Kidney (tissue), 13 donors: ENCODE measurements at regions not wholly inside any gene's neighbourhood (a gene's known extent, or its start where the extent isn't known, plus 50 kb on each side); places are given as distances from the start of the nearest gene placed in this dataset.

Source experiments
- DNase-seq, 5 donors: peaks; one replicate each; pipeline ENCODE4 v3.0.0-alpha.2; 2013 to 2020
- FAIRE-seq: peaks from 2 replicates; lab custom pipeline; 2012; peaks lifted over from hg19 to GRCh38; lab: Jason Lieb, UNC
- H3K27ac ChIP-seq, 2 donors: one replicate each; pipeline ENCODE4 v1.7.0; 2013; ENCODE audit warnings: low read depth in 2 of 2, low read length in 2 of 2, inconsistent platforms in 1 of 2
- H3K27me3 ChIP-seq: one replicate; pipeline ENCODE4 v1.7.1; 2013; ENCODE audit warnings: low read length, inconsistent platforms; ENCODE audit not compliant: control insufficient read depth, insufficient read depth
- H3K36me3 ChIP-seq, 3 donors: one replicate each; pipeline versions ENCODE4 v1.7.0 to v1.7.1; 2013; ENCODE audit warnings: low read length in 3 of 3, control low read depth in 1 of 3, inconsistent platforms in 1 of 3; ENCODE audit not compliant: insufficient read depth in 3 of 3, control insufficient read depth in 2 of 3
- H3K4me1 ChIP-seq, 3 donors: one replicate each; pipeline versions ENCODE4 v1.7.0 to v1.7.1; 2013; ENCODE audit warnings: low read length in 3 of 3, inconsistent platforms in 1 of 3, low read depth in 1 of 3; ENCODE audit not compliant: control insufficient read depth in 2 of 3, insufficient read depth in 2 of 3
- H3K4me3 ChIP-seq, 3 donors: one replicate each; pipeline versions ENCODE4 v1.7.0 to v1.8.1; 2013; ENCODE audit warnings: low read length in 3 of 3, control low read depth in 1 of 3, inconsistent platforms in 1 of 3
- H3K9ac ChIP-seq, 3 donors: one replicate each; pipeline versions ENCODE4 v1.7.0 to v1.7.1; 2013; ENCODE audit warnings: low read length in 3 of 3, control low read depth in 1 of 3, inconsistent platforms in 1 of 3
- H3K9me3 ChIP-seq, 3 donors: one replicate each; pipeline versions ENCODE4 v1.7.0 to v1.7.1; 2013; ENCODE audit warnings: low read length in 3 of 3, control low read depth in 1 of 3, inconsistent platforms in 1 of 3; ENCODE audit not compliant: control insufficient read depth in 2 of 3, insufficient read depth in 1 of 3
- CTCF ChIP-seq: IDR thresholded peaks from 3 replicates; pipeline ENCODE4 v1.5.1; 2012; ENCODE audit warnings: mild to moderate bottlenecking, moderate library complexity, borderline replicate concordance; ENCODE audit not compliant: insufficient read depth; ENCODE audit errors: extremely low read depth
- intact Hi-C: fragments of 100-400 bp; cut with DNase I; formaldehyde crosslinking; loops from one replicate; pipeline ENCODE4 v1.11.1; 2022
- donor health status: control.
- donor health status: control.
- donor health status: control.
- donor health status: control.
- donor health status: control.
- donor health status: DM: yes; HTN: yes; CAD: no.
- donor health status: Normal renal cell carcinoma (clear cell type).

GRCh38 chr5:118533923-118534322 lies 454.4 kb downstream of the DTWD2 start:
- Histone ChIP-seq H3K36me3 (no peaks in the 10 kb centered on the region), H3K9ac (no peak overlapping the region), H3K9me3 (no peaks in the 10 kb centered on the region), H3K4me3 (no peak overlapping the region), H3K4me1 (no peaks in the 10 kb centered on the region), H3K27me3 (no peaks in the 10 kb centered on the region), H3K27ac (no peak overlapping the region)
- TF ChIP-seq CTCF: no peak
- DNase-seq (no peak), FAIRE-seq (no peak)
- intact Hi-C loops: no loop called here

DNA sequence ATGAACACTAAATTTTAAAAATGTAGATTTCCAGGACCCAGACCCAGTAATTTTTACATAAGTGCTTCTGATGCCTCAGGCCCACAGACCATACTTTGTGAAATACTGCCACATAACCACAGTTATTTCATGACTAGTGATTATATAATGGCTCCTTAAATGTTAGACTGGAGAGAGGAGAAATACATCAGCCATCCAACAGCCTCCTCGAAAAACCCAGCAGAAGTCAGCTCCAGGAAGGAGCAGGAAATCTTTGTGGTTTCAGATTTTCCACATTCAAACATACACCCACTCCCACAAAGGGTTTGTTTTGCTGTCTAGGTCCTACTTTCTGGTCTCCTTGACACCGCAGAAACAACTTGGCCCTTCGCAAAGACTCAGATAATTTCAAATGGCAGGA lies 455.2 kb downstream of the DTWD2 start:
- Histone ChIP-seq H3K9ac (no peak overlapping the region), H3K27ac (no peak overlapping the region), H3K4me3 (no peak overlapping the region), H3K36me3 (no peaks in the 10 kb centered on the region), H3K27me3 (no peaks in the 10 kb centered on the region), H3K9me3 (no peaks in the 10 kb centered on the region), H3K4me1 (no peaks in the 10 kb centered on the region)
- no peak for TF ChIP-seq CTCF
- intact Hi-C loops: no loop called here
- FAIRE-seq (no peak), DNase-seq (no peak)

DNA sequence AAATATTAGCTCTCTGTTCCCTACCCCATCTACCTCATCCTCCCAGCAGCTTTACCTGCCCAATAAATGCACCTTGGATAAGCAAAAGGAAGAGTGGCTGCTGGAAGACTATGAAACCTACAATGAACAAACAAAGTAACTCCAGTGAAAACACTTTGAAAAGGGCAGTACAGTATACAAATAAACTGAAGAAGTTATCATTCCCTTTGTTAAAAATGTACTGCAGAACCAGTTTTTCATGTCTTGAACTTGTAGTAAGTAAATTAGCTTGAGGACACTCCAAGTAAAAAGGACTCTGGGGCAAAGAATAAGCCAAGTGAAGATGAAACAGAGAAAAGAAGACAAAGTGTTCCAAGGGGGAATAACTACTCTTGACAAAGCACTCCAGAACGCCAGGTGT lies 457.1 kb downstream of the DTWD2 start:
- no peaks in the 10 kb centered on the region for H3K36me3 ChIP-seq
- intact Hi-C loops: no loop called here
- no peaks in the 10 kb centered on the region for H3K9me3 ChIP-seq
- no peak overlapping the region for H3K4me3 ChIP-seq
- no peak overlapping the region for H3K27ac ChIP-seq
- no peaks in the 10 kb centered on the region for H3K4me1 ChIP-seq
- FAIRE-seq (no peak), DNase-seq (no peak)
- no peak for TF ChIP-seq CTCF
- no peak overlapping the region for H3K9ac ChIP-seq
- H3K27me3 ChIP-seq: no peaks in the 10 kb centered on the region
